ENCODE measurements at regions not wholly inside any gene's neighbourhood (a gene's known extent, or its start where the extent isn't known, plus 50 kb on each side); places are given as distances from the start of the nearest gene placed in this dataset.

DNA sequence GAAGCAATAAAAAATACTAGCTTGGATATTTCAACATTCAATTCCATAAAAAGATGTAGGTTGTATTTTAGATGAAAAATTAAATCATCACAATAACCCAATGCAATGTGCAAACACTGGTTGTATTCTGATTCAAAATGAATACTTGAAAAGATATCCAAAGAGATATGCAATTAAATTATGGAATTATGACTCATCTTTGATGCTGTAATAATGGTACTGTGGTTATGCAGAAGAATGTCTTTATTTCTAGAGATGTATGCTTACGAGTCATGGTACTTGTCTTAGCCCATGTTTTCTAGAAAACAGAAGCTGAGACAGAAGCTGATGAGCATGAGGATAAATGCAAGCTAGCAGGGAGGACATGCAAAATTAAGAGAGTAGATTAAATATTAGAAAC lies 1941.4 kb upstream of the NUDT12 start:
- Histone ChIP-seq H3K4me1 (no peaks in the 10 kb centered on the region), H3K27me3 (no peaks in the 10 kb centered on the region), H3K27ac (no peak overlapping the region), H3K9me3 (no peaks in the 10 kb centered on the region), H3K4me3 (no peak overlapping the region), H3K36me3 (no peaks in the 10 kb centered on the region)
- no peak for DNase-seq
- TF ChIP-seq EP300 (IDR thresholded peaks at IDR 0.05) (no peak), POLR2A (IDR thresholded peaks at IDR 0.05) (no peak), POLR2AphosphoS5 (IDR thresholded peaks at IDR 0.05) (no peak)
- TF ChIP-seq, protein P1, sequence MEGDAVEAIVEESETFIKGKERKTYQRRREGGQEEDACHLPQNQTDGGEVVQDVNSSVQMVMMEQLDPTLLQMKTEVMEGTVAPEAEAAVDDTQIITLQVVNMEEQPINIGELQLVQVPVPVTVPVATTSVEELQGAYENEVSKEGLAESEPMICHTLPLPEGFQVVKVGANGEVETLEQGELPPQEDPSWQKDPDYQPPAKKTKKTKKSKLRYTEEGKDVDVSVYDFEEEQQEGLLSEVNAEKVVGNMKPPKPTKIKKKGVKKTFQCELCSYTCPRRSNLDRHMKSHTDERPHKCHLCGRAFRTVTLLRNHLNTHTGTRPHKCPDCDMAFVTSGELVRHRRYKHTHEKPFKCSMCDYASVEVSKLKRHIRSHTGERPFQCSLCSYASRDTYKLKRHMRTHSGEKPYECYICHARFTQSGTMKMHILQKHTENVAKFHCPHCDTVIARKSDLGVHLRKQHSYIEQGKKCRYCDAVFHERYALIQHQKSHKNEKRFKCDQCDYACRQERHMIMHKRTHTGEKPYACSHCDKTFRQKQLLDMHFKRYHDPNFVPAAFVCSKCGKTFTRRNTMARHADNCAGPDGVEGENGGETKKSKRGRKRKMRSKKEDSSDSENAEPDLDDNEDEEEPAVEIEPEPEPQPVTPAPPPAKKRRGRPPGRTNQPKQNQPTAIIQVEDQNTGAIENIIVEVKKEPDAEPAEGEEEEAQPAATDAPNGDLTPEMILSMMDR (IDR thresholded peaks at IDR 0.05), result no peak
- intact Hi-C loops (cut with DNase I; ENCODE audit: low total_unique reads), result no loop called here
- 80 to 94% (median 86%) methylated on average over 1 of the region's 1 CpG for WGBS, 5 donors

GRCh38 chr5:105501315-105501714 lies 1938.7 kb upstream of the NUDT12 start:
- DNase-seq, result no peak
- H3K27me3 ChIP-seq, result no peaks in the 10 kb centered on the region
- no peak for TF ChIP-seq POLR2AphosphoS5 (IDR thresholded peaks at IDR 0.05)
- TF ChIP-seq EP300 (IDR thresholded peaks at IDR 0.05), result no peak
- no peak for TF ChIP-seq POLR2A (IDR thresholded peaks at IDR 0.05)
- TF ChIP-seq, protein P1 (IDR thresholded peaks at IDR 0.05), result no peak
- WGBS, 5 donors, result 68 to 79% (median 72%) methylated on average over 1 of the region's 1 CpG
- H3K9me3 ChIP-seq, result no peaks in the 10 kb centered on the region
- H3K4me3 ChIP-seq, result no peak overlapping the region
- H3K36me3 ChIP-seq, result no peaks in the 10 kb centered on the region
- intact Hi-C loops (cut with DNase I; ENCODE audit: low total_unique reads), result no loop called here
- H3K4me1 ChIP-seq, result no peaks in the 10 kb centered on the region
- no peak overlapping the region for H3K27ac ChIP-seq

DNA sequence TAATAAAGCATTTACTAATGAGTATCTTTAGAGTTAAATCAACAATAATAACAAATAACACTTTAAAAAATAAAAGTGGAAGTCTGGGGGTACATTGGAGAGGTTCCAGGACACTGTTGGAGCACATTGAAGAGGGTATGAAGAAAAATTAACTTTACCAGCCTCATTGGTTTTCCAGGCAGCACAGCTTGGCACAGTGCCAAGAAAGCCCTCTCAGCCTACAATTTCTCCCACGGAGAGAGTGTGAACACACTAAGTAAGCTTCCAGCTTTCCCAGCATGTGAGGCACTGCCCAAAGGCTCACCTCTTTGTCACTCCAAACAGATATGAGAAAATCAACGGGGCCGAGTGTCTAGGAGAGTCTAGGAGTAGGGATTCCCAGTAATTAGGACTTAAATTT lies 1912.8 kb upstream of the NUDT12 start:
- WGBS, 5 donors, result 53 to 67% (median 58%) methylated on average over 3 of the region's 3 CpGs
- no peaks in the 10 kb centered on the region for H3K27me3 ChIP-seq
- TF ChIP-seq EP300 (IDR thresholded peaks at IDR 0.05) (no peak), POLR2AphosphoS5 (IDR thresholded peaks at IDR 0.05) (no peak), POLR2A (IDR thresholded peaks at IDR 0.05) (no peak)
- TF ChIP-seq, protein P1 (IDR thresholded peaks at IDR 0.05), result no peak
- intact Hi-C loops (cut with DNase I; ENCODE audit: low total_unique reads), result no loop called here
- no peak overlapping the region for H3K4me3 ChIP-seq
- H3K36me3 ChIP-seq, result no peaks in the 10 kb centered on the region
- DNase-seq, result peak in 1 of 2 donors; percentile 2
- H3K27ac ChIP-seq, result no peak overlapping the region
- no peaks in the 10 kb centered on the region for H3K4me1 ChIP-seq
- H3K9me3 ChIP-seq, result peaks cover 0 to 13% (median 6%) of the 10 kb centered on the region in 4 donors

GRCh38 chr5:105462377-105462776 lies 1899.8 kb upstream of the NUDT12 start:
- H3K27me3 ChIP-seq, result no peaks in the 10 kb centered on the region
- TF ChIP-seq POLR2AphosphoS5 (IDR thresholded peaks at IDR 0.05), result no peak
- no peak for TF ChIP-seq POLR2A (IDR thresholded peaks at IDR 0.05)
- TF ChIP-seq, protein P1 (IDR thresholded peaks at IDR 0.05), result no peak
- no peak for TF ChIP-seq EP300 (IDR thresholded peaks at IDR 0.05)
- no peak overlapping the region for H3K27ac ChIP-seq
- no peak overlapping the region for H3K4me3 ChIP-seq
- H3K9me3 ChIP-seq, result peaks cover 0 to 17% (median 15%) of the 10 kb centered on the region in 4 donors
- intact Hi-C loops (cut with DNase I; ENCODE audit: low total_unique reads), result no loop called here
- no peaks in the 10 kb centered on the region for H3K4me1 ChIP-seq
- 74 to 87% (median 86%) methylated on average over 3 of the region's 3 CpGs for WGBS, 5 donors
- H3K36me3 ChIP-seq, result no peaks in the 10 kb centered on the region
- DNase-seq, result no peak

All from stomach (tissue), 8 donors.